Heart left ventricle (tissue), 16 donors: ENCODE measurements at regions not wholly inside any gene's neighbourhood (a gene's known extent, or its start where the extent isn't known, plus 50 kb on each side); places are given as distances from the start of the nearest gene placed in this dataset.

Experiments used
- ATAC-seq, 4 donors: fragments of 200-7000 bp; cut with Tn5 transposase; one replicate each; pipeline ENCODE4 v1.9.1; 2020 to 2022; ENCODE audit warnings: moderate library complexity in 4 of 4, mild to moderate bottlenecking in 3 of 4, moderate number of reproducible peaks in 1 of 4
- DNase-seq, 5 donors: peaks; one replicate each; pipeline ENCODE4 v3.0.0-alpha.2; 2020
- H3K27ac ChIP-seq, 12 donors: fragments of 200-600 bp; sonication (generic) in 4 of 12; one replicate each; pipeline versions ENCODE4 v1.5.0 to v1.8.0; 2016 to 2022; ENCODE audit warnings: mild to moderate bottlenecking in 2 of 12
- H3K27me3 ChIP-seq, 9 donors: fragments of 200-600 bp; sonication (generic) in 2 of 9; one replicate each; pipeline versions ENCODE4 v1.5.1 to v1.8.0; 2016 to 2022; ENCODE audit warnings: mild to moderate bottlenecking in 3 of 9
- H3K36me3 ChIP-seq, 9 donors: fragments of 200-600 bp; sonication (generic) in 2 of 9; one replicate each; pipeline versions ENCODE4 v1.5.0 to v1.8.0; 2018 to 2022; ENCODE audit warnings: mild to moderate bottlenecking in 2 of 9
- H3K4me1 ChIP-seq, 12 donors: fragments of 200-600 bp; sonication (generic) in 4 of 12; one replicate each; pipeline versions ENCODE4 v1.5.0 to v1.8.0; 2016 to 2022; ENCODE audit warnings: mild to moderate bottlenecking in 3 of 12
- H3K4me3 ChIP-seq, 12 donors: fragments of 200-600 bp; sonication (generic) in 4 of 12; one replicate each; pipeline versions ENCODE4 v1.5.0 to v1.8.0; 2017 to 2022; ENCODE audit warnings: mild to moderate bottlenecking in 9 of 12, moderate library complexity in 4 of 12
- H3K9me3 ChIP-seq, 12 donors: fragments of 200-600 bp; sonication (generic) in 4 of 12; one replicate each; pipeline versions ENCODE4 v1.5.0 to v1.8.0; 2016 to 2022; ENCODE audit warnings: mild to moderate bottlenecking in 1 of 12
- POLR2A ChIP-seq, 2 donors: fragments of 450-650 bp; IDR thresholded peaks; one replicate each; pipeline ENCODE4 v1.6.1; 2017; ENCODE audit warnings: antibody characterized with exemption in 2 of 2, mild to moderate bottlenecking in 2 of 2, moderate library complexity in 2 of 2
- WGBS, 4 donors: extraction: QIAGEN DNeasy Blood & Tissue Kit in 2 of 4; methylation state at CpG; one replicate each; pipeline versions ENCODE4 v1.1.5 to v1.1.7; 2013 to 2018; 5-methylcytosine and 5-hydroxymethylcytosine counted together
- intact Hi-C, 10 donors: fragments of 100-400 bp; cut with DNase I; formaldehyde crosslinking; loops; one replicate each; pipeline versions ENCODE4 v1.11.1 to v1.14.2; 2022
- TF ChIP-seq, protein P1 (sequence below), 12 donors: fragments of 200-600 bp; sonication (generic) in 4 of 12; IDR thresholded peaks; one replicate each; pipeline versions ENCODE4 v1.5.0 to v1.8.0; 2018 to 2022; ENCODE audit warnings: antibody characterized with exemption in 12 of 12, mild to moderate bottlenecking in 5 of 12
- donor health status: ischemic (EF 13 %, LVEDD 7.1; RV severe dilation, severe dysfunction).
- donor health status: healthy with polysubstance abuse.
- donor health status: DM: no; HTN: yes; CAD: no.
- donor health status: DM: no; HTN: no; CAD: no.
- donor health status: ischemic (EF 25% LVEDD 6.9; RV normal size, moderate dysfunction).
- donor health status: ischemic (EF 25% LVEDD 5.7; RV mildly dilated, moderate dysfunction).
- donor health status: healthy.
- donor health status: DM: yes; HTN: yes; CAD: no.
- donor health status: ischemic (EF 35%, LVEDD 5.7; RV mildly dilated, moderate dysfunction).
- donor health status: nonischemic (EF 11% LVEDD 7.7; RV severe dilation, severe dysfunction).
- donor health status: DM: yes; HTN: yes; CAD: no.
- donor health status: PGD.
- donor health status: ischemic (EF 29% LVEDD 5.4; RV normal size, mild dysfunction).
- donor health status: nonischemic (EF 23%, LVEDD 6.1; RV moderate dilation, normal function).

GRCh38 chr7:152909683-152910544 is 150.4 kb downstream of the ACTR3B start:
- no peaks in the 10 kb centered on the region for H3K9me3 ChIP-seq

GRCh38 chr7:152910545-152911225 is 151.1 kb downstream of the ACTR3B start:
- Histone ChIP-seq H3K4me1 (peaks cover 0 to 5% (median 0%) of the 10 kb centered on the region in 12 donors), H3K27me3 (peaks cover 0 to 14% (median 0%) of the 10 kb centered on the region in 9 donors), H3K36me3 (no peaks in the 10 kb centered on the region), H3K9me3 (no peaks in the 10 kb centered on the region), H3K4me3 (no peak overlapping the region), H3K27ac (no peak overlapping the region)
- intact Hi-C loops = no loop called here
- ATAC-seq (no peak), DNase-seq (no peak)
- 38 to 51% (median 42%) methylated on average over 15 to 17 of the region's 17 CpGs for WGBS, 4 donors
- TF ChIP-seq, protein P1, sequence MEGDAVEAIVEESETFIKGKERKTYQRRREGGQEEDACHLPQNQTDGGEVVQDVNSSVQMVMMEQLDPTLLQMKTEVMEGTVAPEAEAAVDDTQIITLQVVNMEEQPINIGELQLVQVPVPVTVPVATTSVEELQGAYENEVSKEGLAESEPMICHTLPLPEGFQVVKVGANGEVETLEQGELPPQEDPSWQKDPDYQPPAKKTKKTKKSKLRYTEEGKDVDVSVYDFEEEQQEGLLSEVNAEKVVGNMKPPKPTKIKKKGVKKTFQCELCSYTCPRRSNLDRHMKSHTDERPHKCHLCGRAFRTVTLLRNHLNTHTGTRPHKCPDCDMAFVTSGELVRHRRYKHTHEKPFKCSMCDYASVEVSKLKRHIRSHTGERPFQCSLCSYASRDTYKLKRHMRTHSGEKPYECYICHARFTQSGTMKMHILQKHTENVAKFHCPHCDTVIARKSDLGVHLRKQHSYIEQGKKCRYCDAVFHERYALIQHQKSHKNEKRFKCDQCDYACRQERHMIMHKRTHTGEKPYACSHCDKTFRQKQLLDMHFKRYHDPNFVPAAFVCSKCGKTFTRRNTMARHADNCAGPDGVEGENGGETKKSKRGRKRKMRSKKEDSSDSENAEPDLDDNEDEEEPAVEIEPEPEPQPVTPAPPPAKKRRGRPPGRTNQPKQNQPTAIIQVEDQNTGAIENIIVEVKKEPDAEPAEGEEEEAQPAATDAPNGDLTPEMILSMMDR (IDR thresholded peaks at IDR 0.05) = no peak
- no peak for TF ChIP-seq POLR2A (IDR thresholded peaks at IDR 0.05)

More at GRCh38 chr7:152909683-152910544, 150.4 kb downstream of the ACTR3B start:
- H3K27me3 ChIP-seq = peaks cover 0 to 14% (median 0%) of the 10 kb centered on the region in 9 donors
- no peak overlapping the region for H3K4me3 ChIP-seq
- ATAC-seq = no peak
- no peaks in the 10 kb centered on the region for H3K36me3 ChIP-seq
- intact Hi-C loops = no loop called here
- WGBS, 4 donors = 51 to 59% (median 56%) methylated on average over 12 of the region's 12 CpGs
- no peak for DNase-seq
- TF ChIP-seq POLR2A (IDR thresholded peaks at IDR 0.05) = no peak
- TF ChIP-seq, protein P1 (IDR thresholded peaks at IDR 0.05) = no peak
- no peak overlapping the region for H3K27ac ChIP-seq
- H3K4me1 ChIP-seq = peaks cover 0 to 5% (median 0%) of the 10 kb centered on the region in 12 donors

GRCh38 chr7:152911226-152911560 is 151.6 kb downstream of the ACTR3B start:
- peaks cover 0 to 14% (median 0%) of the 10 kb centered on the region in 9 donors for H3K27me3 ChIP-seq
- DNase-seq = no peak
- H3K4me1 ChIP-seq = peaks cover 0 to 5% (median 0%) of the 10 kb centered on the region in 12 donors
- no peak overlapping the region for H3K4me3 ChIP-seq
- H3K36me3 ChIP-seq = no peaks in the 10 kb centered on the region
- intact Hi-C loops = no loop called here
- no peak for TF ChIP-seq POLR2A (IDR thresholded peaks at IDR 0.05)
- TF ChIP-seq, protein P1 (IDR thresholded peaks at IDR 0.05) = no peak
- H3K27ac ChIP-seq = no peak overlapping the region
- no peaks in the 10 kb centered on the region for H3K9me3 ChIP-seq
- ATAC-seq = no peak
- 84 to 87% (median 86%) methylated on average over 4 of the region's 4 CpGs for WGBS, 4 donors

DNA sequence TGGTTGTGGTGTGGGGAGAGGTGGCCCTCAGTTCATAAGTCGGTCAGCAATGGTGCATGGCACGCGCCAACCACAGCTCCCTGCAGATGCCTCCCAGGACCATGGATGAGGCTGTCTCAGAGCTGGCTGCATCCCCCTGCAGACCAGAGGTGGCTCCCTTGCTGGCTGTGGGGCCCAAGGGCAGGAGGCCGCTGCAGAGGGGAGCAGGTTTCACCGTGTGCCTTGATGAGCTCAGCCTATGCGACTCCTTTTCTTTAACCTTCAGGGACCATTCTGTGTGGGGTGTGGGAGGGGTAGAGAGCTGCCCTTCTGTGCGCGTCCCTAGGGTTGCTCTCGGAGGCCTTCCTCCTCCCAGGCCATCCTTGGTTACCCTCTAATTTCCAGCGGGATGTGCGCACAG is 152.4 kb downstream of the ACTR3B start:
- no peak for DNase-seq
- Histone ChIP-seq H3K27me3 (peaks cover 0 to 14% (median 0%) of the 10 kb centered on the region in 9 donors), H3K4me3 (no peak overlapping the region), H3K9me3 (no peaks in the 10 kb centered on the region), H3K27ac (no peak overlapping the region), H3K4me1 (peaks cover 0 to 5% (median 0%) of the 10 kb centered on the region in 12 donors), H3K36me3 (no peaks in the 10 kb centered on the region)
- intact Hi-C loops = no loop called here
- no peak for TF ChIP-seq POLR2A (IDR thresholded peaks at IDR 0.05)
- TF ChIP-seq, protein P1 (IDR thresholded peaks at IDR 0.05) = no peak
- ATAC-seq = peak in 1 of 4 donors; percentile 11
- 84 to 93% (median 91%) methylated on average over 8 to 11 of the region's 11 CpGs for WGBS, 4 donors
